C4-2B (cell line): ENCODE measurements at regions not wholly inside any gene's neighbourhood (a gene's known extent, or its start where the extent isn't known, plus 50 kb on each side); places are given as distances from the start of the nearest gene placed in this dataset.

ENCODE experiments used
- ZFX ChIP-seq: fragments of 450-650 bp; IDR thresholded peaks from 2 replicates; pipeline ENCODE4 v1.6.1; 2017
- TF ChIP-seq, protein P1 (sequence below): fragments of 450-650 bp; conservative IDR thresholded peaks from 2 replicates; pipeline ENCODE4 v1.5.1; 2017; ENCODE audit warnings: mild to moderate bottlenecking

DNA sequence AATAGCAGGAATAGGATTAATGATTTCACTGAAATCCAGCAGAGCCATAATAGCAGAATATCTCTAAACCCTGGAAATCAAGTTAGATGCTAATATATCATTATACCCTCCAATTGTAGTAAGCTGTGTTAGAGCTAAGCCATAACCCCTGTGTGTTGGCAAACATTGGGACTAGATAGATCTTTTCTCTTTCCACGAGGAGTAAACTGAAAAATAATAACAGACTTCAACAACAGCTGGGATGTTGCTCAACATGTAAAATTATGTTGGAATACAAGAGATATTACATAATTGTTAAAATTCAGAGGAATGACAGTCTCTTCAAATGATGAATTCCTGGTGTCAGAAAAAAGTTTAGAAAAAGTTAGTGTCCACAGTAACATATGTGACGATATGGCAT is 383.8 kb downstream of the SNAPC1 start:
- TF ChIP-seq, protein P1, sequence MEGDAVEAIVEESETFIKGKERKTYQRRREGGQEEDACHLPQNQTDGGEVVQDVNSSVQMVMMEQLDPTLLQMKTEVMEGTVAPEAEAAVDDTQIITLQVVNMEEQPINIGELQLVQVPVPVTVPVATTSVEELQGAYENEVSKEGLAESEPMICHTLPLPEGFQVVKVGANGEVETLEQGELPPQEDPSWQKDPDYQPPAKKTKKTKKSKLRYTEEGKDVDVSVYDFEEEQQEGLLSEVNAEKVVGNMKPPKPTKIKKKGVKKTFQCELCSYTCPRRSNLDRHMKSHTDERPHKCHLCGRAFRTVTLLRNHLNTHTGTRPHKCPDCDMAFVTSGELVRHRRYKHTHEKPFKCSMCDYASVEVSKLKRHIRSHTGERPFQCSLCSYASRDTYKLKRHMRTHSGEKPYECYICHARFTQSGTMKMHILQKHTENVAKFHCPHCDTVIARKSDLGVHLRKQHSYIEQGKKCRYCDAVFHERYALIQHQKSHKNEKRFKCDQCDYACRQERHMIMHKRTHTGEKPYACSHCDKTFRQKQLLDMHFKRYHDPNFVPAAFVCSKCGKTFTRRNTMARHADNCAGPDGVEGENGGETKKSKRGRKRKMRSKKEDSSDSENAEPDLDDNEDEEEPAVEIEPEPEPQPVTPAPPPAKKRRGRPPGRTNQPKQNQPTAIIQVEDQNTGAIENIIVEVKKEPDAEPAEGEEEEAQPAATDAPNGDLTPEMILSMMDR: no peak
- TF ChIP-seq ZFX: no peak
